SH-SY5Y (cell line): ENCODE measurements at regions not wholly inside any gene's neighbourhood (a gene's known extent, or its start where the extent isn't known, plus 50 kb on each side); places are given as distances from the start of the nearest gene placed in this dataset.

Source experiments
- GATA2 ChIP-seq: IDR thresholded peaks from 2 replicates; pipeline ENCODE4 v1.6.1; 2011; ENCODE audit warnings: mild to moderate bottlenecking, low read depth, low read length
- GATA3 ChIP-seq: IDR thresholded peaks from 2 replicates; pipeline ENCODE4 v1.6.1; 2011; ENCODE audit warnings: low read depth, mild to moderate bottlenecking, low read length, moderate library complexity

- TF ChIP-seq GATA2 (no peak), GATA3 (no peak)
Observed at GRCh38 chr5:166358127-166358830, 1933.2 kb upstream of the WWC1 start.
